T-helper 9 cell (primary cell): ENCODE measurements at regions not wholly inside any gene's neighbourhood (a gene's known extent, or its start where the extent isn't known, plus 50 kb on each side); places are given as distances from the start of the nearest gene placed in this dataset.

Experiments
- DNase-seq: peaks from one replicate; pipeline ENCODE4 v3.0.0-alpha.2; 2020

DNA sequence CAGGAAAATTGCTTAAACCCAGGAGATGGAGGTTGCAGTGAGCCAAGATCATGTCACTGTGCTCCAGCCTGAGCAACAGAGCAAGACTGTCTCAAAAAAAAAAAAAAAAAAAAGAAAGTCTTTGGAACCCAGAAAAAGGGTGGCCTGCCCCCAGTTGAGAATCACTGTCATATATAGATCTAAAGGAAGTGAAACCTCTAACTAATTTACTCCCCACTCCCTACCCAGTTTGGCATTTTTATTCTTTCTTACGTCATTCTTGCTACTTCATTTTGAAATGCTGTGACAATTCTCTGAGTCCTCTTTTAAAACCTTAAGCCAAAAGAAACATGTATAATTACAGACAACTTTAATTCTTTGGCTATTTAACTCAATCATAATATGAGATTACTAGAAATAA lies 254.8 kb downstream of the CDC5L start:
- DNase-seq: no peak

DNA sequence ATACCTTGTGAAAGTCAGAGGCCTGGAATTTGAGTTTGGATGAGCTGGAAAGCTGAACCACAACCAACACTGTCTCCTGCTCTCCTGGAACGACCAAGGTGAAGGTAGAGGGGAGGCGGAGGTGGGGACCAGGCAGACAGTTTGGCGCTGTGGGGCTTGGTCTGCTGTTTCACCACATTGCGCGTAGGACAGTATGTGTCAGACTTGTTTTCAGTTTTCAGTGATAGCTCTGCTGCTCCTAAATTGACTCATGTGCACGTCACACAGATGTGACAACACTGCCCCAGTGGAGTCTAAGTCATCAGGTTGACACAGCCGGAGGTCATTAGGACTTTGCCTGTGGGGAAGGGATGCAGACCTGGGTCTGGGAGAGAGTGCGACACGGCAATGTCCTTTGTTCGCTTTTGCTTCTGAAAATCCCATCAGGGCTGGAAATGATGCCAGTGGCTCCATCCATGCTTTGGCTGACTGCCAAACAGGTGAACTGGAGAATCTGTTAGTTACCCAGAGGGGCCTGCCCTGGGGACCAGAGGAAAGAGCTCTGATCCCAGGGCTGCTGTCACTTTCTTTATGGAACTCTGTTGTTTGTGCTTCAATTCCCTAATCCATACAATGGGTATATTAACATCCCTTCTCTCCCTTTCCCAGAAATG lies 255.5 kb downstream of the CDC5L start:
- DNase-seq: no peak

DNA sequence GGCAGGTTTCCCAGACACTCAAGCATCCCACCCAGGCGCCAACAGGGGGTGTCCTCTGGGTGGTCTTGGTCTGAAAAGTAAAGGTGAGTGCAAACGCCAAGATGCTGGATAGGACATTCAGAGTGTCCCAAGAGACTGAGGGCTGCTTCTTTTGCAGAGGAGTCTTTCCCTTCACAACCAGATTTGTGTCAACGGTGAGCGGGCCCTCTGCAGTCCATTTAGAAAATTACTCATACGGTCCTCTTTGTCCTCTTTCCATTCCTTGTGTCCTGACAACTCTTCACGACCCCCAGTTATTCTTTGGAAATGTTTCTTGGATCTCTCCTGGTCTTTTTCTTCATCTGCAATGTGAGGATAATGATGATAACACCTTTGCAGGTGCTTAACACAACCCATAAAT lies 257.8 kb downstream of the CDC5L start:
- DNase-seq: no peak

DNA sequence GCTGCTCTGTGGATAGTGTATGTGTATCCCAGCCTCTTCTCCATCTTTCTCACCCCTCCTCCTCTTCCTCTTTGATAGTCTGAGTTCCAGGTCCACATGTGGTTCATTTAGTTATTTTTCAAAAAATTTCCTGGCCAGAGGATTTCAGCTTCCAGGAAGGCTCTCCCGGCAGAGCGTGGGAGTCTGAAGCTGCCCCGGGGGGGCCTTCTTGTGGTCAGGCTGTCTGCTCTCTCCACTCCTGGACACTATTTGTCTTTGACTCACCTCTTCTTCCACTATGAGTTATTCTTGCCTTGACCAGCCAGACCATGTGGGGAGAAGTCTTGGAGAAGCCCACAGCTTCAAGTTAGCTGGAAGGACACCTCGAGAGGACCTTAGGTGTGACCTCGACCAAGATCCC lies 258.8 kb downstream of the CDC5L start:
- DNase-seq: no peak

DNA sequence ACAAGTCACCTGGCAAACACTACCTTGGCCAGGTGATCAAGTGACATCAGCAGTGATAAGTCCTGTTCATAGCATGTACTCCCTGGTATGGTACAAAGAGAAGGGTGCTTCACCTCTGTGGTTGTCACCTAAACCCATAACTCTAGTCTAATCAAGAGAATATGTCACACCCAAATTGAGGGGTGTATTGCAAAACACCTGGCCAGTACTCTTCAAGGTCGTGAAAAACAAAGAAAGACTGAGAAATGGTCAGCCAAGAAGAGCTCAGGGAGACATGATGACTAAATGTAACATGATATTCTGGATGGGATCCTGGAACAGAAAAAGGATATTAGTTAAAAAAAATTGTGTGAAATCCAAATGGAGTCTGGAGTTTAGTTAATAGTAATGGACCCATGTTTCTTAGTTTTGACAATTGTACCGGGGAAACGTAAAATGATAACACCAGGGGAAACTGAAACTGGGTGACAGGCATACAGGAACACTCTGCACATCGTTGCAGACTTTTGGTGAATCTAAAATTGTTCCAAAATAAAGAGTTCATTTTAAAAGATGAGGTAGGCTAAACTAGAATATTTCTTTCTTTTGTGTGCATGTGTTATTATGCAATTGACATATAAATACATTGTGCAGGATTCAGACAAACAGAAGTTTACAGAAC lies 262.0 kb downstream of the CDC5L start:
- DNase-seq: no peak

DNA sequence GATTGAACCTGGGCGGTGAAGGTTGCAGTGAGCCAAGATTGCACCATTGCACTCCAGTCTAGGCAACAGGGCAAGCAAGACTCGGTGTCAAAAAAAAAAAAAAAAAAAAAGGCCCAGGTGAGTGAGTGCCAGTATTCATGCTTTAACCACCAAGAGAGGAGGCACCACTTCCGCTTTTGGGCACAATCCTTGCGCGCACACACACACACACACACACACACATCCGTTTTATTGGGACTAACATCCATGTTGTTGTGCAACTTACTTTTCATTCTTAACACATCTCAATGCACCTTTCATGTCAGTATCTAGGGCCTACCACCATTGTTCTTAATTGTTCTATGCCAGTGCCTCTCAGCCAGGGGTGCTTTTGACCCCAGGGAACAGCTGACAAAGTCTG lies 263.0 kb downstream of the CDC5L start:
- DNase-seq: no peak

DNA sequence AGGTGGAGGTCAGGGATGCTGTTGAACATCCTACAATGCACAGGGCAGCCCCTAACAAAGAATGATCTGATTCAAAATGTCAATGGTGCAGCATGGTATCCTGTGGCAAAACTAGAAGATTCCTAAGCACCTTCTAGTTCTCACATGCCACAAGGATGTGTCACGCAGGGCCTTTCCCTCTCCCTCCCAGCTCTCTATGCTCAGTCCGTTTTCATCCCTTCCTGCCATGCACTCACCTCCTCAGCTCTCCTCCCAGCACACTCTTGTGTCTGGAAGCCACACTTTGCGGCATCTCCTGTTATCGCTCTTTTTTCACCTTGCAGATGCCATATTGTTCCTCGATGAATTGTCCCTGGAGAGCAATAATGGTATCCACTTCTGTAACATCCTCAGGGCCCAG lies 263.4 kb downstream of the CDC5L start:
- DNase-seq: no peak

DNA sequence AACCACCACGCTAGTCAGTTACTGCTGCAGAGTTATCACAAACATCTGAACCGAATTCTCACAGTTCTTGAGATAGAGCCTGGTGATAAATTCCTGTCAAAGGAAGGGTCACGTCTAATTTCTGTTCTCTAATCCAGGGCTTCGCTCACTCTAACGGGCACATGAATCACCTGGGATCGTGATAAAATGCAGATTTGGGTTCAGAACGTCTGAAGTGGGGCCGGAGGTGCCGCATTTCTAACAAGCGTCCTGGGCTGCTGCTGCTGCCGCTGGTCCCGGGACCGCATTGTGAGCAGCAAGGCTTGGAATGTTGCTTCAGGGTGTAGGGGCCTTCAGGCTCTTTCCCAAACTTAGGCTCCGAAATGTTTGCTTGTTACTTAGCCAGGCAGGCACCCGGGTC lies 264.1 kb downstream of the CDC5L start:
- no peak for DNase-seq

DNA sequence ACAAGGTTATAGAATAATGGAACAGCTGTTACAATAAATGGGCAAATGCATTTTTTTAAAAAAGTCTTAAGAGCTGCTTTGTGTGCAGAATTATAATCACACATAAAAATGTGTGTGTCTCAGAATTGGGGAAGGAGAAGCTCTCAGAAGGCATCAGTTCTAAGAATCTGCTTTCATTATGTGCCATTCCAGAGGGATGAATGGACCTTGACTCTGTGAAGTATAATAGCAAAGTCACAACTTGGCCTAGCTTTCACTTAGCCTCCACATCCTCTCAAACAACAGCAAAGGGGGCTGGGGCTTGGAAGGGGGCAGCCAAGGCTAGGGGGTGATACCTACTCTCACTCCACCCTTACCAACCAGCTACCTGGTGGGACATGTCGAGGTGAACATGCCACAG lies 265.0 kb downstream of the CDC5L start:
- DNase-seq: no peak

DNA sequence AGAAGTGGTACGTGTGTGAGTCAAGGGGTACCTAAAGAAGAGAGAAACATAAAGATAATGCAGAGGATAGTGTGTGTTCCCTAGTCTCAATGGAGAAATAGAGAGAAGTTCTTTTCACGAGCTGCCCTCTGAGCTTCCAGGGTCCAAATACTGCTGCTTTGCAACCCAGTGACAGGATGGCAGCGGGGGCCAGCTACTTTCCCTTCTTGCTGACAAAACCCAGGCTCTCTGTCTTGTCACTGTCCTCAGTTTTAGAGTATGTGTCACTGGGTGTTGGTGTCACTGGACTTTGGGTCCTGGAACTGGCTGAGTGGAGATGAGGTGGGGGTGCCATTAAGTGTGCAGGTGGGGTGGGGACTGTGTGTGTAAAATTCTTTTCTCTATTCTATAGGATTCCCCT lies 265.6 kb downstream of the CDC5L start:
- DNase-seq: no peak

DNA sequence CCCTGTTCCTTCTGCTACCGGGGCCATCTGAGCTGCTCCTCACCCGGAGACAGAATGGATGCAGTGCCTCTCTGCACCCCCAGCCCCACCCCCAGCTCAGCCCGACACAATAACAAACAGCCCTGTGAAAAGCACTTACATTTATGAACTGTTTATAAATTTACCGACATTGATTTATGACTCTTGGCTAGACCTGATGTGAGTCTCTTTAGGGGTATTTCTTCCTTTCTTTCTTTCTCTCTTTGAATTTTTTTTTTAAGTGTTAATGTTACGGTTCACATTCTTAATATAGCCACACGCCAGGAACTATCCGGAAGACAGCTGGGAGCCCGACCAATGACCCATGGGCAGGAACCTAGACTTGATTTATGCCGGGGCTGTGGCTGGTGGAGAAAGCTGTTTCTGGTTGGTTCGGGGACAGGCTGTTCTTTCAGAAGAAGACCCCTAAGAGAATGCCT lies 266.3 kb downstream of the CDC5L start:
- no peak for DNase-seq

DNA sequence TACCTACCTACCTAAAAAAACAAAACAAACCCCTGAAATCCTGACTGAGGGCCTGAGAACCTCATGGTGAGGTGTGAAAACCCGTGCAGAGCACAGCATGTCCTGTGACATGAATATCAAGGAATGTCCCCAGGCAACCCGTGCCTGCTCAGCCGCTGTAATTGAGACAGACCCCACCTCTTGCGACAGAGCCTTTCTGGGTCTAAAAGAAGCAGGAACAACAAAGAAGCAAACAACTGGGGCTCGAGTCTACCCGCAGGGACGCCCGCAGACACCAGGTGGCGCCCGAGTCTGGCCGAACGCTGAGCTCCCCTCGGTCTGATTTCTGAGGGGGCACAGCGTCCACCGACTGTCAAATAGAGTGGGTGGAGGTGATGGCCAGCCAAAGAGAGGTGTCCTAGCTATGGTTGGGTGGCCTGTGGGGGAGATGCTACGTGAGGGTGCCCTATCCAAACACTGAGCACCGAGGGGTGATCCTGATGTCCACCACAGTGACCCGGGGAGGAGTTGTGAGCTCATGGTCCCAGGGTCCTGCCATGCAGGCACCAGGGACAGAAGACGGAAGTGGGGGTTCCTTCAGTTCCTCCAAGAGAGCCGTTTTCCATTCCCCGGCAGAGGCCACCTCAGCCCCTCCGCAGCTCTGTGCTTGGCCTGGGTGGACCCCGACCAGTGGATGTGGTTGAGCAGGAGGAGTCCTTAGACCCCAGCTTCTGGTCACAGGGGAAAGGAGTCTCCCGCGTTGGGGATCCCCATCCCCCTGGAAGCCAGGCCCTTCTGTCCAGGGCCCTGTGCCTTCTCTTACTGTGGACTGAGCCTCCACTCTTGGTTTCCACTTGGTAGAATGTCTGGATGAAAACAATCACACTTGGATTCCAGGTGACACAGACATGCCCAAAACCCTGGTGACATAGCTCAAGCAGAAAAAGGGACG lies 268.2 kb downstream of the CDC5L start:
- DNase-seq: peak; percentile 74

DNA sequence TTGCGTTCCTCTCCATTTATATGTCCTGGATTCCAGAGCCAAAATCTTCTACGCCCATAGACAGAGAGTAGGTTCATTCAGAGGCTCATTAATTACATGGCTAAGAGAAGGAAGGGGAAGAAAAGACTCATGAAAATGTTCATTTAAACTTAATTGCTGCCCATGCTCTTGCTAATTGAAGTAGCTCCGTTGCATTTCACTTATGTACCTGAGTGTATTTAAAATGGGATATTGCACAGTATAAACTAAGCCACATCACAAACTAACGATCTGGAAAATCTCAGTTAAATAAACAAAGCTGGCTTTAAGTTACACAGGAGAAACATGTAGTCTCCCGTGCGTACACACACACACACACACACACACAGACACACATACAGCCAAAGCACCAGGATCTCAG lies 269.2 kb downstream of the CDC5L start:
- no peak for DNase-seq

DNA sequence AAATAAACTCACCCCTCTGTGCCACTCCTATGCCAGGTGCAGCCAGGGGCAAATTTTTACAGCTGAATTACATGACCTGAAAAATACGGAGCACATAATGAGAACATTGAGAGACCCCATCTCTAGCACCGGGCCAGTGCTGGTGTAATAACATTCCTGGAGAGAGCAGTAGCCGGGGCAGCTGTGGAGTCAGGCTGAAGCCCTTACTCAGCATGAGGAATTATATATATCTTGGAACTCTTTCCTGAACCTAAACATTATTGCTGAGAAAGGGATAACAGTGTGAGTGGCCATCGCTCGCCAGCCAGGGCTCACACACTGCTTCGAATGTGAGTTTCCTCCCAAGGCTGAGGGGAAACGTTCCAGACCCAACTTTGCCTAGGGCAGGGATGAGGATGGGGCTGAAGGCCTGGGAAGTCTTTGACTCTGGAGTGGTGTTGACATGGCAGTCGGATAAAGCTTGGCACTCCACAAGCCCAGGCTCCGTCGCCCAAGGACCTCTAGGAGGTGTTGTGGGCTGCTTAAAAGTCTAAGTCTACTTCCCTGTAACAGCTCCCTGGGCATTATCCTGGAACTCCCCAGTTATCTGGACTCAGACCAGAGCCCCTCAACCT lies 269.8 kb downstream of the CDC5L start:
- no peak for DNase-seq

DNA sequence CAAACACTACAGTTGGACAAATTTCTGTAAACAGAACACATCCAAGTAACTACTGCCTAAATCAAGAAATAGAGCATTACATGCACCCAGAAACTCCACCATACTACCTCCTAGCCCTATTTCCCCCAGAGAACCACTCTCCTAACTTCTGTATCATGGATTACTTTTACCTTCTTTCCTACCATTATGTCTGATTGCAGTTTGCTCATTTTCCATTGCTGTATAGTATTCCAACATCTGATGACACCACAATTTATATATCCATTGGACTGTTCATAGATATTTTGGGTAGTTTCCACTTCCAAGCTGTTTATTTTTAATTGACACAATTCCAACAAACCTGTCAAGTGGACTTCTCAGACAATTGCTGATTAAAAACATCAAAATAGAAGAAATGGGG lies 271.1 kb downstream of the CDC5L start:
- no peak for DNase-seq

DNA sequence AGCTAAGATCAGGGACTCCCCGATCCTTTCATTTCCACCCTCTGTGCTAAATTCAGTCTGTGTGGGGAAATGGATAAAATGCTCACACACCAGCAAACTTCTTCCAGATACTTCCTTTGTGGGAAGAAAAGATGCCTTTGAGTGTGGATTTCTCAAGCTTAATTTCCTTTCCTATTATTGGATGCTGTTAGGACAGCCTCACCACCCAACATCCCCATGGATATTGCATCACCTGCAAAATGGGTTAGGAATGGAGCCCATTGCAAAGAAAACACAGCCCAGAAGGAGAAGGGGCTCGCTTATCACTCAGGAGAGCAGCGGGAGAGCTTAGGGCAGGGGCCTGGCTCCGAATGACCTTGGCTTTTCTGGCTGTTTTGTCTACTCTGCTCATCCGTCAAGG lies 272.2 kb downstream of the CDC5L start:
- DNase-seq: no peak

DNA sequence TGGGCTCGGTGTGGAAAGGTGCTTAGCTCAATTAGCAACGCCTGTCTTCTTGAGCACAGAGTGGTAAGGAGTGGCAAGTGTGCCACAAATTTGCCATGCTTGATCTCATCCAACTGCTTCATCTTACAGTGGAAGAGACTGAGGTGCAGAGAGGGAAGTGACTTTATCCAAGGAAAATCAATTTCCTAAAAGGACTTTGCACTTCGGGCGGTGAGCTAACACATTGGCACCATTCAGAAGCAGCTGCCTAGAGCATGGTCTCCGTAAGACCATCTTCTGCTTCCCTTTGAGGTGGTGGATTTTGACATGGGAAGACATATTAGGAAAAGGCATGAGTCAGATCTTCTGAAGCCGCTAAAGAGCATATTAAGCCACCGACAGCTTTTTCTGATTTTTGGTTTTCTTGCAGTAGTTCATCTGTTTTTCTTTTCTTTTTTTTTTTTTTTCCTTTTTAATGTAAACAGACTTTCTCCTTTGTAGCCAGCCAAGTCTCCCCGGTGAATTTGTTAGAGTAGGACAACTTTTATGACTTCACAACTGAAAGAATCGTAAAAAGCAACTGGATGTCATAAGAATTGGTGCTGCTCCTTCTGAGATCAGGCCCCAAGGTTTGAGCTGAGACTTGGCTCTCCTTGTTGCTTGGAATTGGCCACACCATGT lies 273.2 kb downstream of the CDC5L start:
- no peak for DNase-seq

DNA sequence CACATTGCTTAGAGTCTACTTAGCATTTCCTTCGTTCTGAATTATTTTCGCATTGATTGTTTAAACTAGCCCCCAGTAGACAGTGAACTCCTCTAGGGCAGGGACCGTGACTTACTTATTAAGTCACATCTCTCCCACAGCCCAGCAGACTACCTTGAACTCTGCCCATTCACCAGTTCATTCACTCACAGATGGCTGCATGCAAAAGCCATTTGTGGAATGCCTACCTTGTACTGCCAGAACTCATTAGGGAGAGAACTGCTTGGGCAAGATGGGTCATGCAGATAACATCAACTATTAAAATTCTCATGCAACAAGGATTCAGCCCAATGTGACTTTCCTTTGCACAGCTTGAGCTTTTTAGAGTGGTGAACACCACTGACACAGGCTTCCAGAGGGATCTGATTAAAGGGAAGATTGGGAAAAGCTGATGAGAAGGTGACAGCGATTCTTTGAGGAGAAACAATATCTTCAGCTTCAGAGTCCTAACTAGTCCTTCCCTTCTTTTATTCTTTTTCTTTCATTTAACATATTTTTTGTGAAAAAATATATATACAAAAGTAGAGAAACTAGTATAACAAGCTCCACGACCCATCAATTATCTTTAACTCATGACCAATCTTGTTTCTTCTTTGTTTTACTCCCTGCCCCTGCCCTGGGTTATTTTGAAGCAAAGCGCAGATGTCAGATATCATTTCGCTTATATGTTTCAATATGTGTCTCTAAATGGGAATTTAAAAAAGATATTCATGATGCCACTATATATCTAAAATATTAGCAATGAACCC lies 273.9 kb downstream of the CDC5L start:
- DNase-seq: no peak

DNA sequence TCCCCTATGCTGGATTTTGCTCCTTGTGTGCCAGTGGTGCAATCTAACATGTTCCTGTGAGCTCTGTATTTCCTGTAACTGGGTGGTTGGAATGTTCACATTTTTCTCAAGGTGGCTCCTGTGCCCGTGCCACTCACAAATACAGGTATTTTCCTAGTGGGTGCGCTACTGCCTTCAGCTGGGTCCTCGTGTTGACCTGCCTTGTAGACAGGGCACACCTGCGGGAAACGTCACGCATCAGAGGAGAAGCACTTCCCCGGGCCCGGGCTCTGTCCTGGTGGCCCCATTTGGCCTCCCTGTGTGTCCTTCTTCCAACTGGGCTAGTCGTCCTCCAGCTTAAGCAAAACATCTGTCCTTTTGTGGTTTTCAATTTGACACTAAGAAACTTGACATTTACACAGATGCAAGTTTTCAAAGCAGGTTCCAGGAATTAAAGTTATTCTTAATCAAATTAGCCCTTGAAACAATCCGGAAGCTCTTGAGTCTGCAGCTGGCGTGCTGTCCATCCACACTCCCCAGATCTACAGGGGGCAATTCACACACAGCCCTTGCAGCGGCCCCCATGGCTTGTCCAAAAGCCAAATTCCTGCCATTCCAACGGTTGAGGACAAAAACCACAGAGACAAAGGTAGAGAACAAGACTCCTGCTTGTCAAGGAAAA lies 275.1 kb downstream of the CDC5L start:
- no peak for DNase-seq

DNA sequence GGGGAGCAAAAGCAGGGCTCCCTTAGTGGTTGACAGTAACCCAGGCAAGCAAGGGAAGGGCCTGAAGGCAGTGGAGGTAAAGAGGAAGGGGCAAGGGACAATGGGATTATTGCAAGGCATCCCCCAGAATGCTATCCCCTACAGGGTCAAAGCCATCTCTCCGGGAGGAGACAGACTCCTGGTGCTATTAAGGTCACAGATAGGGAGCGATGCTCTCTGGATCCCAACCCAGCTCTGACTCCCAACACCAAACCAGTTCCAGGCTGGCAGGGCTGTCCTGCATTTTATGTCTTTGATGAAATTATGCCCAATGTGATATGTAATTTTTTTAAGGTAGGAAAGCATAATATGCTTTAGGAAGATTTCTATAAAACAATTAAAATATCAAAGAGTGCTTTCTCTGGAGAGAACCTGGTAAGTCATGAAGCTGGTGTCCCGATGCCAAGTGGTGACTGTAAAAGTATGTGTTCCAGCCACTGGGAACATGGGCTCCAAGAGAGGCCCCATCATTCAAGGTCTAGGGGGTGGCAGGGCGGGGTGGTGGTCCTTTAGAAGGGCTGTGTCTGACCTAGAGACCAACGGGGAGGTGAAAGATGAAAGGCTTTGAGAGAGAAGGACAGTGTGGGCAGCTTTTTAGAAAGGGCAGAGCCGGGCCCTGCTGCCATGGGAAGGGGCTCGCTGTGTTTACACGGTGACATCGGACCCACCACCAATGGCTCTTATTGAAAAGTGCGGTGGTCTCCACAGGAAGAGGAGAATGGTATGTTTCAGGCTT lies 276.5 kb downstream of the CDC5L start:
- no peak for DNase-seq

DNA sequence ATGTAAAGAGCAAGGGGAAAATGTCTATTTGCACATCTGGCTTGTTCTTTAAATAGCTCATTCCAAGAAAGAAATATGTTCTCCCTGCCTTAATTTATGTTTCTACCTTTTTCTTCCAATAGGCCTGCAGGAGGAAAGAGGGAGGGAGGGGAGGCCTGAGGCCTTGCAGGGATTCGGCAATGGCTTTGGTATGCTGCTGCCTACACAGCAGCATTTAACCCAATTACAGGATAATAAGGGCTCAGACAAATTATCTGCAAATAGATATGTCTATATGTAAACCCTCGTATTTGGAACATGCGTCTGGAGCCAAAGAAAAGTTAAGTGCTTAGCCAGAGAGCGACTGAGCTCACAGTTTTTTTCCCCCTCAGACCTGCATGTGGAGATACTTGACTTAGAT lies 277.2 kb downstream of the CDC5L start:
- DNase-seq: no peak
